ENCODE measurements at regions not wholly inside any gene's neighbourhood (a gene's known extent, or its start where the extent isn't known, plus 50 kb on each side); places are given as distances from the start of the nearest gene placed in this dataset.
A peak's percentile ranks its signal among the peaks of the same experiment; 100 is the strongest.

GRCh38 chr10:105953056-105953455 lies 1211.5 kb downstream of the SORCS1 start:
- Histone ChIP-seq H3K9ac (ENCODE audit: low read length) (no peak overlapping the region), H3K79me2 (ENCODE audit: insufficient read depth, low read length) (no peaks in the 10 kb centered on the region), H3K4me2 (ENCODE audit: low read depth, low read length, poor library complexity, severe bottlenecking) (no peak overlapping the region), H3K27me3 (ENCODE audit: low read length) (no peaks in the 10 kb centered on the region), H4K20me1 (ENCODE audit: low read depth, low read length) (no peaks in the 10 kb centered on the region), H3F3A (ENCODE audit: insufficient read depth) (no peaks in the 10 kb centered on the region), H3K9me3 (ENCODE audit: insufficient read depth, low read length) (no peaks in the 10 kb centered on the region), H3K4me3 (ENCODE audit: insufficient read depth, low read length, poor library complexity, severe bottlenecking) (no peak overlapping the region), H3K36me3 (ENCODE audit: low read length) (no peaks in the 10 kb centered on the region), H2AFZ (ENCODE audit: low read depth, low read length, severe bottlenecking) (no peak overlapping the region), H3K9me2 (replicated peaks; ENCODE audit: insufficient read depth, low read length) (no peaks in the 10 kb centered on the region), H3K27ac (ENCODE audit: low read depth, low read length) (no peak overlapping the region)
- TF ChIP-seq EZH2phosphoT487 (conservative IDR thresholded peaks at IDR 0.05; ENCODE audit: low read length) = no peak
- TF ChIP-seq, protein P1, sequence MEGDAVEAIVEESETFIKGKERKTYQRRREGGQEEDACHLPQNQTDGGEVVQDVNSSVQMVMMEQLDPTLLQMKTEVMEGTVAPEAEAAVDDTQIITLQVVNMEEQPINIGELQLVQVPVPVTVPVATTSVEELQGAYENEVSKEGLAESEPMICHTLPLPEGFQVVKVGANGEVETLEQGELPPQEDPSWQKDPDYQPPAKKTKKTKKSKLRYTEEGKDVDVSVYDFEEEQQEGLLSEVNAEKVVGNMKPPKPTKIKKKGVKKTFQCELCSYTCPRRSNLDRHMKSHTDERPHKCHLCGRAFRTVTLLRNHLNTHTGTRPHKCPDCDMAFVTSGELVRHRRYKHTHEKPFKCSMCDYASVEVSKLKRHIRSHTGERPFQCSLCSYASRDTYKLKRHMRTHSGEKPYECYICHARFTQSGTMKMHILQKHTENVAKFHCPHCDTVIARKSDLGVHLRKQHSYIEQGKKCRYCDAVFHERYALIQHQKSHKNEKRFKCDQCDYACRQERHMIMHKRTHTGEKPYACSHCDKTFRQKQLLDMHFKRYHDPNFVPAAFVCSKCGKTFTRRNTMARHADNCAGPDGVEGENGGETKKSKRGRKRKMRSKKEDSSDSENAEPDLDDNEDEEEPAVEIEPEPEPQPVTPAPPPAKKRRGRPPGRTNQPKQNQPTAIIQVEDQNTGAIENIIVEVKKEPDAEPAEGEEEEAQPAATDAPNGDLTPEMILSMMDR (IDR thresholded peaks at IDR 0.05; ENCODE audit: insufficient read depth, low read length, poor library complexity, severe bottlenecking) = no peak

GRCh38 chr10:105952153-105952552 lies 1212.4 kb downstream of the SORCS1 start:
- no peaks in the 10 kb centered on the region for H3K9me2 ChIP-seq (replicated peaks; ENCODE audit: insufficient read depth, low read length)
- no peaks in the 10 kb centered on the region for H3F3A ChIP-seq (ENCODE audit: insufficient read depth)
- H3K4me3 ChIP-seq (ENCODE audit: insufficient read depth, low read length, poor library complexity, severe bottlenecking) = no peak overlapping the region
- H3K36me3 ChIP-seq (ENCODE audit: low read length) = no peaks in the 10 kb centered on the region
- no peak overlapping the region for H3K27ac ChIP-seq (ENCODE audit: low read depth, low read length)
- no peaks in the 10 kb centered on the region for H4K20me1 ChIP-seq (ENCODE audit: low read depth, low read length)
- TF ChIP-seq, protein P1 (IDR thresholded peaks at IDR 0.05; ENCODE audit: insufficient read depth, low read length, poor library complexity, severe bottlenecking) = no peak
- TF ChIP-seq EZH2phosphoT487 (conservative IDR thresholded peaks at IDR 0.05; ENCODE audit: low read length) = no peak
- H2AFZ ChIP-seq (ENCODE audit: low read depth, low read length, severe bottlenecking) = peak overlapping the region; percentile 9
- no peaks in the 10 kb centered on the region for H3K27me3 ChIP-seq (ENCODE audit: low read length)
- H3K9ac ChIP-seq (ENCODE audit: low read length) = no peak overlapping the region
- H3K9me3 ChIP-seq (ENCODE audit: insufficient read depth, low read length) = no peaks in the 10 kb centered on the region
- no peaks in the 10 kb centered on the region for H3K79me2 ChIP-seq (ENCODE audit: insufficient read depth, low read length)
- H3K4me2 ChIP-seq (ENCODE audit: low read depth, low read length, poor library complexity, severe bottlenecking) = peak overlapping the region; percentile 23

DNA sequence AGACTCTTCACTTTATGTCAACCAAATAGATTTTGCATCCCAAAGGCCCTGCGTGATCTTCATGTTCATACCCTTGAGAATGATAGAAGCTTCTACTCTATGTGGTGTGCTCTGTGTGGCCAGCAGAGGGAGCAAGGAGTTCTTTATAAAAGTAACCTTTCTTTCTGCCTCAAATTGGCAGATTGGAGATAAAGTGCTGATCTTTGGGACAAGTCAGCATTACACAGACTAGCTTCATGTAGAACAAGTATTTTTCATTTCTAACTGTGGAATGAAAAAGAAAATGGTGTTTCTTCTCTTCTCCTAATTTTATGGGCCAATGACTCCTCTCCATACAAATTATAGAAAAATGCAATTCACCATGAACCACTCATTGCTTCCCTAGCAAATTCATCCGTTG lies 1214.1 kb downstream of the SORCS1 start:
- Histone ChIP-seq H3K27ac (ENCODE audit: low read depth, low read length) (no peak overlapping the region), H3K36me3 (ENCODE audit: low read length) (no peaks in the 10 kb centered on the region), H4K20me1 (ENCODE audit: low read depth, low read length) (no peaks in the 10 kb centered on the region), H3K9me2 (replicated peaks; ENCODE audit: insufficient read depth, low read length) (no peaks in the 10 kb centered on the region), H3K9ac (ENCODE audit: low read length) (no peak overlapping the region), H3K9me3 (ENCODE audit: insufficient read depth, low read length) (no peaks in the 10 kb centered on the region), H3K27me3 (ENCODE audit: low read length) (no peaks in the 10 kb centered on the region), H3K4me3 (ENCODE audit: insufficient read depth, low read length, poor library complexity, severe bottlenecking) (no peak overlapping the region), H2AFZ (ENCODE audit: low read depth, low read length, severe bottlenecking) (no peak overlapping the region), H3K79me2 (ENCODE audit: insufficient read depth, low read length) (no peaks in the 10 kb centered on the region), H3K4me2 (ENCODE audit: low read depth, low read length, poor library complexity, severe bottlenecking) (no peak overlapping the region), H3F3A (ENCODE audit: insufficient read depth) (no peaks in the 10 kb centered on the region)
- TF ChIP-seq, protein P1 (IDR thresholded peaks at IDR 0.05; ENCODE audit: insufficient read depth, low read length, poor library complexity, severe bottlenecking) = peak; percentile 82
- no peak for TF ChIP-seq EZH2phosphoT487 (conservative IDR thresholded peaks at IDR 0.05; ENCODE audit: low read length)
